H1 (cell line): ENCODE measurements at regions not wholly inside any gene's neighbourhood (a gene's known extent, or its start where the extent isn't known, plus 50 kb on each side); places are given as distances from the start of the nearest gene placed in this dataset.

Experiments
- CTCF ChIA-PET: fragments of 300-600 bp; sonication (Branson Sonifier 250); formaldehyde crosslinking; loops from one replicate; lab custom pipeline; 2021; ENCODE audit not compliant: partially characterized antibody; lab: Charles Lee
- POLR2A ChIA-PET: fragments of 300-600 bp; sonication (Branson Sonifier 250); formaldehyde crosslinking; loops from one replicate; lab custom pipeline; 2021; ENCODE audit warnings: inconsistent platforms; ENCODE audit not compliant: partially characterized antibody; lab: Charles Lee
- DNase-seq, 2 experiments: peaks; one replicate each; pipeline versions ENCODE4 v3.0.0 to v3.0.0-alpha.2; 2010 to 2022; ENCODE audit warnings: low spot score in 2 of 2, low read depth in 1 of 2, mixed read lengths in 1 of 2
- FAIRE-seq: peaks from 2 replicates; lab custom pipeline; 2011; peaks lifted over from hg19 to GRCh38; lab: Jason Lieb, UNC
- H2AFZ ChIP-seq: 2 replicates; pipeline ENCODE4 v1.8.1; 2012; ENCODE audit warnings: low read length, inconsistent platforms
- H2AK5ac ChIP-seq: 2 replicates; pipeline ENCODE4 v1.6.1; 2013; ENCODE audit warnings: low read depth, low read length
- H2BK120ac ChIP-seq: replicated peaks from 2 replicates; pipeline ENCODE3; 2013; ENCODE audit warnings: low read depth, low read length, inconsistent platforms
- H2BK12ac ChIP-seq: 2 replicates; pipeline ENCODE4 v1.6.1; 2013; ENCODE audit warnings: low read depth, low read length
- H2BK15ac ChIP-seq: 2 replicates; pipeline ENCODE4 v1.6.1; 2013; ENCODE audit warnings: low read length
- H2BK20ac ChIP-seq: 2 replicates; pipeline ENCODE4 v1.6.1; 2013; ENCODE audit warnings: low read length
- H2BK5ac ChIP-seq: 2 replicates; pipeline ENCODE4 v1.6.1; 2013; ENCODE audit warnings: low read depth, low read length
- H3K14ac ChIP-seq: 2 replicates; pipeline ENCODE4 v1.6.1; 2013; ENCODE audit warnings: inconsistent platforms; ENCODE audit not compliant: insufficient read length
- H3K18ac ChIP-seq: 2 replicates; pipeline ENCODE4 v1.6.1; 2013; ENCODE audit warnings: low read length; ENCODE audit errors: extremely low read depth
- H3K23ac ChIP-seq: 2 replicates; pipeline ENCODE4 v1.6.1; 2013; ENCODE audit warnings: inconsistent platforms; ENCODE audit not compliant: insufficient read length
- H3K23me2 ChIP-seq: 2 replicates; pipeline ENCODE4 v1.6.1; 2013; ENCODE audit warnings: low read depth, low read length
- H3K27ac ChIP-seq: 2 replicates; pipeline ENCODE4 v1.6.1; 2011; ENCODE audit warnings: low read depth, low read length, inconsistent platforms
- H3K27me3 ChIP-seq, 4 experiments: replicated peaks in 1 of 4; 1 replicate in 1 of 4; 2 replicates in 3 of 4; pipeline versions ENCODE4 v1.6.1 to v1.8.1; 2011 to 2013; ENCODE audit warnings: low read length in 3 of 4, mild to moderate bottlenecking in 3 of 4, inconsistent platforms in 2 of 4, mixed read lengths in 2 of 4, moderate library complexity in 1 of 4; ENCODE audit not compliant: control insufficient read depth in 3 of 4, insufficient read depth in 3 of 4; ENCODE audit errors: extremely low read depth in 1 of 4
- H3K36me3 ChIP-seq, 4 experiments: 2 replicates each; pipeline versions ENCODE4 v1.6.1 to v1.8.1; 2011 to 2013; ENCODE audit warnings: mild to moderate bottlenecking in 4 of 4, low read length in 3 of 4, moderate library complexity in 2 of 4, control low read depth in 1 of 4, inconsistent platforms in 1 of 4; ENCODE audit not compliant: insufficient read depth in 4 of 4, control insufficient read depth in 2 of 4
- H3K4ac ChIP-seq: replicated peaks from 2 replicates; pipeline ENCODE3; 2013; ENCODE audit warnings: low read length, low read depth, mixed read lengths, inconsistent platforms; ENCODE audit not compliant: insufficient read length
- H3K4me1 ChIP-seq, 4 experiments: replicated peaks in 1 of 4; 1 replicate in 1 of 4; 2 replicates in 3 of 4; pipeline versions ENCODE4 v1.6.1 to v1.8.1; 2011 to 2013; ENCODE audit warnings: low read length in 3 of 4, inconsistent platforms in 2 of 4, mixed read lengths in 1 of 4; ENCODE audit not compliant: insufficient read depth in 4 of 4, control insufficient read depth in 3 of 4
- H3K4me2 ChIP-seq, 2 experiments: 2 replicates each; pipeline versions ENCODE4 v1.6.1 to v1.8.1; 2011 to 2013; ENCODE audit warnings: low read depth in 2 of 2, low read length in 2 of 2, control low read depth in 1 of 2, inconsistent platforms in 1 of 2, mild to moderate bottlenecking in 1 of 2; ENCODE audit not compliant: insufficient read depth in 1 of 2
- H3K4me3 ChIP-seq, 4 experiments: fragments of 200-600, 300-600 bp in 1 of 4; sonication (generic), shearing (Covaris generic), sonication (Bioruptor Twin) in 1 of 4; 2 replicates each; pipeline versions ENCODE4 v1.5.1 to v1.8.1; 2011 to 2016; ENCODE audit warnings: low read length in 4 of 4, low read depth in 3 of 4, control low read depth in 2 of 4, inconsistent platforms in 2 of 4, mild to moderate bottlenecking in 2 of 4, mixed read lengths in 1 of 4, moderate library complexity in 1 of 4; ENCODE audit not compliant: insufficient read depth in 2 of 4; ENCODE audit errors: extremely low read depth in 1 of 4
- H3K56ac ChIP-seq: replicated peaks from 2 replicates; pipeline ENCODE3; 2013; ENCODE audit warnings: low read depth, mild to moderate bottlenecking, mixed read lengths, low read length, inconsistent platforms; ENCODE audit not compliant: insufficient read length
- H3K79me1 ChIP-seq: 2 replicates; pipeline ENCODE4 v1.6.1; 2013; ENCODE audit warnings: low read depth, low read length, control low read depth
- H3K79me2 ChIP-seq, 2 experiments: 2 replicates each; pipeline versions ENCODE4 v1.6.1 to v1.8.1; 2012 to 2013; ENCODE audit warnings: low read length in 2 of 2, mild to moderate bottlenecking in 2 of 2, inconsistent platforms in 1 of 2; ENCODE audit not compliant: insufficient read depth in 2 of 2, control insufficient read depth in 1 of 2
- H3K9ac ChIP-seq, 4 experiments: replicated peaks in 1 of 4; 1 replicate in 1 of 4; 2 replicates in 3 of 4; pipeline versions ENCODE4 v1.6.1 to v1.8.1; 2011 to 2013; ENCODE audit warnings: low read depth in 3 of 4, low read length in 3 of 4, control low read depth in 2 of 4, mild to moderate bottlenecking in 2 of 4, moderate library complexity in 2 of 4, inconsistent platforms in 1 of 4; ENCODE audit errors: extremely low read depth in 1 of 4
- H3K9me3 ChIP-seq, 2 experiments: 2 replicates each; pipeline versions ENCODE4 v1.6.1 to v1.8.1; 2012 to 2013; ENCODE audit warnings: mild to moderate bottlenecking in 2 of 2, moderate library complexity in 2 of 2, control low read depth in 1 of 2, inconsistent platforms in 1 of 2, low read depth in 1 of 2, low read length in 1 of 2, mixed read lengths in 1 of 2; ENCODE audit not compliant: insufficient read depth in 2 of 2
- H4K20me1 ChIP-seq, 2 experiments: replicated peaks in 1 of 2; 2 replicates each; pipeline versions ENCODE3 to v1.8.1; 2011 to 2013; ENCODE audit warnings: inconsistent platforms in 2 of 2, low read length in 2 of 2, mild to moderate bottlenecking in 1 of 2; ENCODE audit not compliant: insufficient read depth in 2 of 2, control insufficient read depth in 1 of 2
- H4K5ac ChIP-seq: 2 replicates; pipeline ENCODE4 v1.6.1; 2013; ENCODE audit warnings: low read length, low read depth, mixed read lengths, inconsistent platforms; ENCODE audit not compliant: insufficient read length
- H4K8ac ChIP-seq: 2 replicates; pipeline ENCODE4 v1.8.0; 2013; ENCODE audit warnings: mild to moderate bottlenecking, moderate library complexity, low read length, inconsistent platforms; ENCODE audit not compliant: insufficient read depth; ENCODE audit errors: extremely low read depth
- H4K91ac ChIP-seq: replicated peaks from 2 replicates; pipeline ENCODE3; 2013; ENCODE audit warnings: low read length, mixed read lengths, inconsistent platforms; ENCODE audit not compliant: insufficient read length
- BCL11A ChIP-seq, 2 experiments: IDR thresholded peaks; one replicate each; pipeline ENCODE4 v1.6.1; 2011; ENCODE audit warnings: low read depth in 2 of 2, low read length in 2 of 2, mild to moderate bottlenecking in 2 of 2
- SIX5 ChIP-seq: IDR thresholded peaks from 2 replicates; pipeline ENCODE4 v1.6.1; 2011; ENCODE audit warnings: mild to moderate bottlenecking, low read depth, low read length
- WGBS, 2 experiments: shearing (Covaris generic) in 1 of 2; methylation state at CpG; one replicate each; pipeline versions ENCODE4 v1.1.6 to v1.1.7; 2013 to 2015; ENCODE audit warnings: low lambda C conversion rate in 2 of 2, mixed read lengths in 2 of 2, inconsistent platforms in 1 of 2, low coverage in 1 of 2, missing lambda C conversion rate in 1 of 2; ENCODE audit not compliant: insufficient replicate concordance in 2 of 2, insufficient coverage in 1 of 2, insufficient read length in 1 of 2; ENCODE audit errors: extremely low coverage in 1 of 2, missing lambda C conversion rate in 1 of 2; 5-methylcytosine and 5-hydroxymethylcytosine counted together

DNA sequence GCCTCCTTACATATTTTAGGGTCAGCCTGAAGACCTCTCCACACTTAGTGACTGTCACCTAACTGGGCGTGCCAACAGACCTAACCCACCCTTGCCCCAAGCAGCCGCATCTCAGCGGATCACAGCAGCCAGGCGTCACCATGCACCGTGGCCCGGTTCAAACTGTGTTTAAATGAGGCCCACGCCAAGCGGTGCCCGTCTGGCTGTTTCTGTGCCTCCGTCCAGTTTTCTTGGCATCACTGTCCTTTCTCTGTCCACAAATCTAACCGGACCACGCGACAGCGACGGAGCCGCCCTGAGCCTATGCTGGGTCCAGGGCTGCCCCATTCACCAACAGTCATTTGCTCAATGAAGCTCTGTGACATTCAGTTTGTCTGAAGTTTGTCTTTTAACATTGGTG is 393.3 kb downstream of the THBS2 start:
- H3K36me3 ChIP-seq = no peaks in the 10 kb centered on the region
- H3K27ac ChIP-seq = no peak overlapping the region
- H4K91ac ChIP-seq = no peak overlapping the region
- FAIRE-seq (no peak), DNase-seq (no peak)
- H2BK15ac ChIP-seq = no peak overlapping the region
- H2BK120ac ChIP-seq = no peak overlapping the region
- peak overlapping the region; percentile 77; the same call in 1 of the 2 replicates for H4K8ac ChIP-seq
- no peak overlapping the region for H2AK5ac ChIP-seq
- H3K9me3 ChIP-seq = no peaks in the 10 kb centered on the region
- H3K18ac ChIP-seq = no peak overlapping the region
- H3K9ac ChIP-seq = no peak overlapping the region
- no peaks in the 10 kb centered on the region for H4K20me1 ChIP-seq
- no peak overlapping the region for H3K23ac ChIP-seq
- no peak overlapping the region for H2AFZ ChIP-seq
- H3K4ac ChIP-seq = no peak overlapping the region
- H3K56ac ChIP-seq = no peak overlapping the region
- no peak overlapping the region for H3K4me2 ChIP-seq
- ChIA-PET POLR2A (no interaction called here), CTCF (no interaction called here)
- no peaks in the 10 kb centered on the region for H3K27me3 ChIP-seq
- H3K79me1 ChIP-seq = no peaks in the 10 kb centered on the region
- H2BK5ac ChIP-seq = no peak overlapping the region
- H2BK12ac ChIP-seq = no peak overlapping the region
- no peaks in the 10 kb centered on the region for H3K79me2 ChIP-seq
- H2BK20ac ChIP-seq = no peak overlapping the region
- H3K4me1 ChIP-seq = no peaks in the 10 kb centered on the region; a peak in 1 of 7 replicates
- no peak overlapping the region for H3K4me3 ChIP-seq
- H3K23me2 ChIP-seq = no peaks in the 10 kb centered on the region
- no peak overlapping the region for H4K5ac ChIP-seq
- no peak overlapping the region for H3K14ac ChIP-seq
- WGBS, 2 experiments = 92% methylated on average over 16 of the region's 16 CpGs; no CpG with 5 or more reads in 1 of the 2 experiments
- TF ChIP-seq SIX5 (no peak), BCL11A (IDR thresholded peaks at IDR 0.05; ENCODE audit: low read depth in 2 of 2, low read length in 2 of 2) (no peak)
